ENCODE measurements at regions not wholly inside any gene's neighbourhood (a gene's known extent, or its start where the extent isn't known, plus 50 kb on each side); places are given as distances from the start of the nearest gene placed in this dataset.

DNA sequence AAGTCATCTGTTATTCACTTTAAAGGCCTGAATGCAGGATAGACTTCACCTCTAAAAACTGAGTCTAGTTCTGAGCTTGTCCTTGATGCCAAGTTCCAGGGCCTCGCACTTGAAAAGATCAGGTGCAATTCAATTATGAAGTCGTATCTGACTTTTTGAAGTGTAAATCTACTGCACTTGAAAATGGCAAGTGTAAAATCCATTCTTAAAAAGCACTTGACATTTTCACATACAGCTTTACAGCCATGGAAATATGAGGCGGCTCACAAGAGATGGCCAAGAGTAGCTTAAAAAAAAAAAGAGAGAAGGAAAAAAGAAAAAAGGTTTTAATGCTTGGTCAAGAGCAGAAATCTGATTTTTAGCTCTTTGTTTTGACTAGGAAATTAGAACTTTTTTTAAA is 172.5 kb downstream of the GXYLT1 start:
- TF ChIP-seq, protein P1, sequence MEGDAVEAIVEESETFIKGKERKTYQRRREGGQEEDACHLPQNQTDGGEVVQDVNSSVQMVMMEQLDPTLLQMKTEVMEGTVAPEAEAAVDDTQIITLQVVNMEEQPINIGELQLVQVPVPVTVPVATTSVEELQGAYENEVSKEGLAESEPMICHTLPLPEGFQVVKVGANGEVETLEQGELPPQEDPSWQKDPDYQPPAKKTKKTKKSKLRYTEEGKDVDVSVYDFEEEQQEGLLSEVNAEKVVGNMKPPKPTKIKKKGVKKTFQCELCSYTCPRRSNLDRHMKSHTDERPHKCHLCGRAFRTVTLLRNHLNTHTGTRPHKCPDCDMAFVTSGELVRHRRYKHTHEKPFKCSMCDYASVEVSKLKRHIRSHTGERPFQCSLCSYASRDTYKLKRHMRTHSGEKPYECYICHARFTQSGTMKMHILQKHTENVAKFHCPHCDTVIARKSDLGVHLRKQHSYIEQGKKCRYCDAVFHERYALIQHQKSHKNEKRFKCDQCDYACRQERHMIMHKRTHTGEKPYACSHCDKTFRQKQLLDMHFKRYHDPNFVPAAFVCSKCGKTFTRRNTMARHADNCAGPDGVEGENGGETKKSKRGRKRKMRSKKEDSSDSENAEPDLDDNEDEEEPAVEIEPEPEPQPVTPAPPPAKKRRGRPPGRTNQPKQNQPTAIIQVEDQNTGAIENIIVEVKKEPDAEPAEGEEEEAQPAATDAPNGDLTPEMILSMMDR (IDR thresholded peaks at IDR 0.05; ENCODE audit: low read length, missing control alignments), result no peak
- no peak for DNase-seq (ENCODE audit: low read depth)
- no peak overlapping the region for H3K4me3 ChIP-seq (replicated peaks; ENCODE audit: low read depth, low read length)

DNA sequence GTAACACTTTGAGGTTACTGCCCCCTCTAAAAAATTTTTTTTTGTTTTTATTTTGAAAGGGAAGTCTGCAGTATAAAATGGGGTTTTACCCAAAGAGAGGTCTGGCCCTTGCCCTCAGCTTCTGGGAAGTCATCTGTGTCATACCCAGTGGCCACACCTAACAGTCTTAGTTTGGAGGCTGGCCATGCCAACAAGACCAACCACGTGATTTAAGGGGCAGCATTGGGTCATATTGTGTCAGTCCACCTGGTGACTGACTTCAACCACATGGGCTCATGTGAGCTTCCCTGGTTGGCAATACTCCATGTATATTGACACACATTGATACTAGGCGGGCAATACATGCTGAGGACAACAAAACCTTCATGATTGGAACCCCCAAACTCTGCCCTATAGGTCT is 173.9 kb downstream of the GXYLT1 start:
- H3K4me3 ChIP-seq (replicated peaks; ENCODE audit: low read depth, low read length), result no peak overlapping the region
- DNase-seq (ENCODE audit: low read depth), result no peak
- TF ChIP-seq, protein P1 (IDR thresholded peaks at IDR 0.05; ENCODE audit: low read length, missing control alignments), result no peak

DNA sequence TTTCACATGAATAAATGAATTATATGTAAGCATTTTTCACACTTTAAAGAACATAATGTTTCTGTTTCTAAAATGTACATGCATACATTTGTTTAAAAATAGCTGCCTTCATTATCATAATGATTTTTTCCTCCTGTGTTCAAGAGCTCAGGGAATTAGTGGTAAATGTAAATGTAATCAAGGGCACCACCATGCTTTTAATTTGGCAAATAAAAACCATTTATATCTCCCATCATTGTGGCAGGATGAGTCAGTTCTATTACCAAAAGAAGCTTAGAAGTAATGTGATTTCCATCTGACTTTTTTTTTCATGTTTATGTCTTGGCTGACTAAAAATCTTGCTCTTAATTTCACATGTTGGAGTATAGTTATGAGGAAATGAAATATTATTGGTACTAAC is 176.1 kb downstream of the GXYLT1 start:
- H3K4me3 ChIP-seq (replicated peaks; ENCODE audit: low read depth, low read length), result no peak overlapping the region
- TF ChIP-seq, protein P1 (IDR thresholded peaks at IDR 0.05; ENCODE audit: low read length, missing control alignments), result no peak
- no peak for DNase-seq (ENCODE audit: low read depth)

DNA sequence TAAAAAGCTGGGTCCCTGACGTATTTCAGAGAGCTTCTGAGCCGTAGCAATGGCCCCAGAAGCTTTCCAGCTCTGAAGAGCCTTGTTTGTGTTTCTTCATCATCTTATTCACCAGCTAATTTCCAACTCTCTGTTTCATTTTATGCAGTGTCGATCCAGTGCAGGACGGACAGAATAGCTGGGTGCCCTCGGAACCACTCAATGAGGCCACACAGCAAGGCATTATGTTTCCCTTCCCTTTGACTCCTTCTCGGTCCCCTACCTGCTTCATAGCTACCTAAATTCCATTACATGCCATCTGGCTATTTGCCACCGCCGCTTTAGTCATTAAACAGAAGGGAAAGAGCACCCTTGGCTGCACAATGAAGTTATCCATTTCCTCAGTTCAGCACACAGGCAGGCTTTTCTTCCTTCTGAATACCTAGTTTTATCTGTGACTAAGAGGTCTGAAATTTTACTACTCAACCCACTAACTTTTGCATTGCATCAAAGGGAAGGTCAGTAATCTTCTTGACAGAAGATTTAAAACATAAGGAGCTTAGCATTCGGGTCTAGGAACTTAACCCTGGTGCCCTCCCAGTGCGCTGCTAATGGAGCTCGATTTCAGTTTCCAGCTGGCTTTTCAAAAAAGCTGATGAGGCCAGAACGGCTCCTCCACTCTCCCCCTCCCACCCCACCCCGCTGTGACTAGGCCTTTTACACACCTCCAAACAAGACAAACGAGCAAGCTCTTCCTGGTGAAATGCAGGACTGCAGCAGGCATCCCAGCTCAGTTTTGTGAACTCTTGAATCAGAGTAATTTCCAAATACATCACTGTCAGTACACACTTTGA is 176.8 kb downstream of the GXYLT1 start:
- DNase-seq (ENCODE audit: low read depth), result no peak
- H3K4me3 ChIP-seq (replicated peaks; ENCODE audit: low read depth, low read length), result no peak overlapping the region
- TF ChIP-seq, protein P1 (IDR thresholded peaks at IDR 0.05; ENCODE audit: low read length, missing control alignments), result no peak

DNA sequence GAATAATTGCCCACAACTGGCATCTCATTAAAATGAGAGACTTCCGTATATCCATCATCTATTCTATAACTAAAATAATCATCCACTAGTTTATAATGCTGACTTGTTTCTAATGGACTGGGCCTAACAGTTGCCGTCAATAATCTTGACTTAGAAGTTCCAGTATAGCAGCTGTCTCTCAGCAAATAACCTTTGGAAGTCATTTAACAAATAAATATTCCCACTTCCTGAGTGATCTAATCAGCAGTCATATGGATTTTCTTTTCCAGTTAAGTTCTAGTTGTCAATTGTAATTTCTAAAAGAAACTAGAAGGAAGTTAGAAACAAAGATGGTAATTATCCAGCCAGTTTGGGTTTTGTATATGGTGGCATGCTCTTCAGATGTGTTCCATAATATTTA is 177.8 kb downstream of the GXYLT1 start:
- TF ChIP-seq, protein P1 (IDR thresholded peaks at IDR 0.05; ENCODE audit: low read length, missing control alignments), result no peak
- DNase-seq (ENCODE audit: low read depth), result no peak
- no peak overlapping the region for H3K4me3 ChIP-seq (replicated peaks; ENCODE audit: low read depth, low read length)

DNA sequence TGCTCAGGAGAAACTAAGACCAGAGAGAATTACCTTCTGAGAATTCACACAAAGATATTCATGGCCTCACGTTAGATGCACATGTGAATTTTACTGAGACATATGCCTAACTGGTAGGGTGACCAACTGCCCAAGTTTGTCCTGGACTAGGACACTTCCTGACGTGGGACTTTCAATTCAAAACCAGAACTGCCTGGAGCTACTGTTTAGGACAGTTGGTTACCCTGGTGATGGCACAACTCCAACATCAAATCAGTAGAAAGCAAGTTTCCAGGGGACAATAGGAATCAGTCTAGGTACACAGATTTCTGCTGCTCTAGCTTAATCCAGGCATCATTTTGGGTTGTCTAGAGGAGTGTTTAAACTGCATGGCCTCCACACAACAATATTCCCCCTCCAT is 178.7 kb downstream of the GXYLT1 start:
- TF ChIP-seq, protein P1 (IDR thresholded peaks at IDR 0.05; ENCODE audit: low read length, missing control alignments), result no peak
- H3K4me3 ChIP-seq (replicated peaks; ENCODE audit: low read depth, low read length), result no peak overlapping the region
- DNase-seq (ENCODE audit: low read depth), result no peak

DNA sequence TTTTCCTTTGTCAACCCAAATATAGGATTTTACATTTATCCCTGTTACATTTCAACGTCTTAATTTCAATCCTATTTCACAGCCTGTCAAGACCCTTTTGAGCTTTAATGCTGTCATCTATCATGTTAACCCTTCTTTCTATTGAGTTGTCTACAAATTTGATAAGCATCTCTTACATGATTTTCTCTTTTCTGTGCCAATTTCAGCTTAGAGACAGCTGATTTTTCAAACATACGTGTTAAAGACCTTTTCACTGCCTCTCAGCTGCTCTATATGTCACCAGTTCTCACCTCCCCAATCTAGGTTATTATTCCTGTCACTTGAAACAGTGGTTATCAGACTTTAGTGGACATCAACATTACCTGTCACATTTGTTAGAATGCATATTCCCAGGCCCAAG is 181.3 kb downstream of the GXYLT1 start:
- TF ChIP-seq, protein P1 (IDR thresholded peaks at IDR 0.05; ENCODE audit: low read length, missing control alignments), result no peak
- no peak overlapping the region for H3K4me3 ChIP-seq (replicated peaks; ENCODE audit: low read depth, low read length)
- no peak for DNase-seq (ENCODE audit: low read depth)

All from fibroblast of pulmonary artery (primary cell).